Breast epithelium (tissue), 3 donors: ENCODE measurements at regions not wholly inside any gene's neighbourhood (a gene's known extent, or its start where the extent isn't known, plus 50 kb on each side); places are given as distances from the start of the nearest gene placed in this dataset.

Source experiments
- CTCF ChIP-seq, 3 donors: fragments of 450-650 bp; IDR thresholded peaks; one replicate each; pipeline ENCODE4 v1.5.1; 2016 to 2017; ENCODE audit warnings: antibody characterized with exemption in 3 of 3, mild to moderate bottlenecking in 3 of 3, moderate library complexity in 3 of 3
- POLR2A ChIP-seq: fragments of 450-650 bp; IDR thresholded peaks from one replicate; pipeline ENCODE4 v1.6.1; 2016; ENCODE audit warnings: antibody characterized with exemption, mild to moderate bottlenecking, moderate library complexity

DNA sequence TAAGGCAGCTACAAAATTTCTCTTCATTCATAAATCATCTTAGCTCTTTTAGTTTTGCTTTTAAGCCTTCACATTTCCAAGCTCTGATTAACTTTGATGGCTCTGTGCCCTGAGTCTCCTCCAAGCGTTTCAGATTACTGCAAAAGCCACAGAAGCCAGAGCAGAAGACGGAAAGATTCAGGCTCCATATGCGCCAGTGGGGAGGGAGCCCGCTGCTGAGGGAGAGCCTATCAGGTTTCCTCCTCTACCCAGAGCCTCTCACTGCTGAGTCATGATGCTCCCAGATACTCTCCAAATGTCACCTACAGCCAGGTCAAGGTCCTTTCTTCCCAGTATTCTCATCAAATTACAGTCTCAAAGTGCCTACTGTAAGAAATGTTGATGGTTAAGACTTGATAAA is 193.6 kb downstream of the RAP2A start:
- TF ChIP-seq CTCF (IDR thresholded peaks at IDR 0.05), result no peak
- TF ChIP-seq POLR2A, result no peak
